Panc1 (cell line): ENCODE measurements at regions not wholly inside any gene's neighbourhood (a gene's known extent, or its start where the extent isn't known, plus 50 kb on each side); places are given as distances from the start of the nearest gene placed in this dataset.
"Not testable (repeated sequence)": the region's sequence is repeated elsewhere in the genome, so short reads cannot be mapped to it uniquely, and the experiment has no call there.

Source experiments
- ATAC-seq: fragments of 200-7000 bp; cut with Tn5 transposase; 2 replicates; pipeline ENCODE4 v1.9.1; 2020; ENCODE audit warnings: mild to moderate bottlenecking, moderate library complexity
- BruUV-seq: library from RNA; stranded (reverse); fragments of 400-500 nt; replicated peaks from 2 replicates; lab custom pipeline; 2021; lab: Mats Ljungman, UMichigan
- CTCF ChIA-PET: fragments of 300-600 bp; sonication (Branson Sonifier 250); formaldehyde crosslinking; loops from one replicate; lab custom pipeline; 2022; ENCODE audit warnings: antibody characterized with exemption; lab: Charles Lee
- POLR2A ChIA-PET: fragments of 300-600 bp; sonication (Branson Sonifier 250); formaldehyde crosslinking; loops from one replicate; lab custom pipeline; 2022; ENCODE audit warnings: antibody characterized with exemption; lab: Charles Lee
- DNase-seq: peaks from one replicate; pipeline ENCODE4 v3.0.0-alpha.2; 2010; ENCODE audit warnings: low read depth, low spot score
- H3K27ac ChIP-seq: 2 replicates; pipeline ENCODE4 v1.5.1; 2011; ENCODE audit warnings: mild to moderate bottlenecking, low read length, inconsistent platforms
- H3K27me3 ChIP-seq: fragments of 200-500 bp; sonication (Bioruptor generic); 2 replicates; pipeline ENCODE4 v1.6.0; 2014; ENCODE audit warnings: low read length, inconsistent platforms; ENCODE audit not compliant: control insufficient read depth, insufficient read depth
- H3K36me3 ChIP-seq: fragments of 200-500 bp; sonication (Bioruptor generic); 2 replicates; pipeline ENCODE4 v1.5.1; 2014; ENCODE audit warnings: inconsistent platforms, mild to moderate bottlenecking, low read length, moderate library complexity; ENCODE audit not compliant: control insufficient read depth, insufficient read depth
- H3K4me1 ChIP-seq: 2 replicates; pipeline ENCODE4 v1.5.1; 2011; ENCODE audit warnings: inconsistent platforms, mild to moderate bottlenecking, low read length, moderate library complexity; ENCODE audit not compliant: control insufficient read depth, insufficient read depth
- H3K4me3 ChIP-seq, 2 experiments: 2 replicates each; pipeline ENCODE4 v1.5.1; 2011 to 2012; ENCODE audit warnings: low read depth in 2 of 2, low read length in 2 of 2, mild to moderate bottlenecking in 2 of 2, inconsistent platforms in 1 of 2, moderate library complexity in 1 of 2
- H3K9me3 ChIP-seq: fragments of 200-500 bp; sonication (Bioruptor generic); 2 replicates; pipeline ENCODE4 v1.5.1; 2014; ENCODE audit warnings: low read depth, mild to moderate bottlenecking, inconsistent platforms, low read length, moderate library complexity; ENCODE audit not compliant: control insufficient read depth, insufficient read depth
- POLR2AphosphoS5 ChIP-seq: IDR thresholded peaks from 2 replicates; pipeline ENCODE4 v1.6.1; 2012; ENCODE audit warnings: mild to moderate bottlenecking, low read depth, low read length, moderate library complexity
- SIN3A ChIP-seq: IDR thresholded peaks from 2 replicates; pipeline ENCODE4 v1.6.1; 2012; ENCODE audit warnings: low read depth, mild to moderate bottlenecking, low read length, moderate library complexity, borderline replicate concordance; ENCODE audit not compliant: insufficient read depth
- TCF7L2 ChIP-seq: IDR thresholded peaks from 2 replicates; pipeline ENCODE4 v1.6.1; 2011; ENCODE audit warnings: mild to moderate bottlenecking, low read depth, low read length, inconsistent platforms
- in situ Hi-C: cut with HindIII; loops from 2 replicates; pipeline ENCODE4 v1.10.0; 2016; ENCODE audit warnings: low sequenced_read_pairs, low pct_unique_long_range_greater_than_20kb
- intact Hi-C: fragments of 100-400 bp; cut with micrococcal nuclease; formaldehyde crosslinking; loops from one replicate; pipeline ENCODE4 v1.10.0; 2022; ENCODE audit not compliant: unreplicated experiment
- TF ChIP-seq, protein P1 (sequence below): fragments of 450-650 bp; IDR thresholded peaks from 2 replicates; pipeline ENCODE4 v1.5.1; 2017; ENCODE audit warnings: mild to moderate bottlenecking
- TF ChIP-seq, protein P2 (sequence below), 2 experiments: IDR thresholded peaks; 2 replicates each; pipeline ENCODE4 v1.6.1; 2011 to 2012; ENCODE audit warnings: low read depth in 2 of 2, control low read depth in 1 of 2, low read length in 1 of 2, mild to moderate bottlenecking in 1 of 2, moderate library complexity in 1 of 2; ENCODE audit not compliant: insufficient read depth in 1 of 2

- ATAC-seq, CTCF ChIA-PET, in situ Hi-C loops: not testable (repeated sequence)
Measured at GRCh38 chr17:34089042-34089441, 166.0 kb upstream of the CCL2 start.

DNA sequence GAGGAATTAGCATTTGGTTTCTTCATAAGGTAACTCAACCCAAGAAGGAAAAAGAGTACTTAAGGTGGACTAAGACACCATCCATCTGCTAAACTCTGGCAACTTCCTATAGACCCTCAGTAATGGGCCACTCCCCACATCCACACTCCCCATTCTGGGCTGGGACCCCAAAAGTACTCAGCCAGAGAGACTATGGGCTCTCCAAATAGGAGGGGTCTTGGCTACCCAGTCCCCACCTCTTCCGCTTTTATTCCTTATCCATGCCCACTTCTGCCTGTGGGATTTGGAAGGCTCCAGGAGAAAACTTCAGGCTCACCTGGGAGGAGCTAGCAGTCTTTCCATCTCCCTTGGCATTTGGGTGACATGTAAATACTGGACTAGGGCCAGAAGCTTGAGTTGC is 164.5 kb upstream of the CCL2 start:
- no TSS peak for BruUV-seq
- intact Hi-C loops (no loop called here), in situ Hi-C loops (no loop called here)
- H3K27ac ChIP-seq: no peak overlapping the region
- ATAC-seq: no peak
- H3K4me3 ChIP-seq: no peak overlapping the region
- no peaks in the 10 kb centered on the region for H3K9me3 ChIP-seq
- DNase-seq: no peak
- POLR2A ChIA-PET: no interaction called here
- CTCF ChIA-PET: no interaction called here
- TF ChIP-seq, protein P1, sequence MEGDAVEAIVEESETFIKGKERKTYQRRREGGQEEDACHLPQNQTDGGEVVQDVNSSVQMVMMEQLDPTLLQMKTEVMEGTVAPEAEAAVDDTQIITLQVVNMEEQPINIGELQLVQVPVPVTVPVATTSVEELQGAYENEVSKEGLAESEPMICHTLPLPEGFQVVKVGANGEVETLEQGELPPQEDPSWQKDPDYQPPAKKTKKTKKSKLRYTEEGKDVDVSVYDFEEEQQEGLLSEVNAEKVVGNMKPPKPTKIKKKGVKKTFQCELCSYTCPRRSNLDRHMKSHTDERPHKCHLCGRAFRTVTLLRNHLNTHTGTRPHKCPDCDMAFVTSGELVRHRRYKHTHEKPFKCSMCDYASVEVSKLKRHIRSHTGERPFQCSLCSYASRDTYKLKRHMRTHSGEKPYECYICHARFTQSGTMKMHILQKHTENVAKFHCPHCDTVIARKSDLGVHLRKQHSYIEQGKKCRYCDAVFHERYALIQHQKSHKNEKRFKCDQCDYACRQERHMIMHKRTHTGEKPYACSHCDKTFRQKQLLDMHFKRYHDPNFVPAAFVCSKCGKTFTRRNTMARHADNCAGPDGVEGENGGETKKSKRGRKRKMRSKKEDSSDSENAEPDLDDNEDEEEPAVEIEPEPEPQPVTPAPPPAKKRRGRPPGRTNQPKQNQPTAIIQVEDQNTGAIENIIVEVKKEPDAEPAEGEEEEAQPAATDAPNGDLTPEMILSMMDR: no peak
- TF ChIP-seq TCF7L2: no peak
- 0 out of 2 replicates have a peak, but pooled peaks cover 2% of the 10 kb centered on the region for H3K27me3 ChIP-seq
- H3K36me3 ChIP-seq: no peaks in the 10 kb centered on the region
- no peaks in the 10 kb centered on the region for H3K4me1 ChIP-seq

More at GRCh38 chr17:34089042-34089441, 166.0 kb upstream of the CCL2 start:
- intact Hi-C loops, H3K4me1 ChIP-seq, H3K9me3 ChIP-seq, H3K27ac ChIP-seq, DNase-seq, BruUV-seq, H3K27me3 ChIP-seq, H3K36me3 ChIP-seq, POLR2A ChIA-PET, H3K4me3 ChIP-seq: not testable (repeated sequence)
- TF ChIP-seq, protein P2, sequence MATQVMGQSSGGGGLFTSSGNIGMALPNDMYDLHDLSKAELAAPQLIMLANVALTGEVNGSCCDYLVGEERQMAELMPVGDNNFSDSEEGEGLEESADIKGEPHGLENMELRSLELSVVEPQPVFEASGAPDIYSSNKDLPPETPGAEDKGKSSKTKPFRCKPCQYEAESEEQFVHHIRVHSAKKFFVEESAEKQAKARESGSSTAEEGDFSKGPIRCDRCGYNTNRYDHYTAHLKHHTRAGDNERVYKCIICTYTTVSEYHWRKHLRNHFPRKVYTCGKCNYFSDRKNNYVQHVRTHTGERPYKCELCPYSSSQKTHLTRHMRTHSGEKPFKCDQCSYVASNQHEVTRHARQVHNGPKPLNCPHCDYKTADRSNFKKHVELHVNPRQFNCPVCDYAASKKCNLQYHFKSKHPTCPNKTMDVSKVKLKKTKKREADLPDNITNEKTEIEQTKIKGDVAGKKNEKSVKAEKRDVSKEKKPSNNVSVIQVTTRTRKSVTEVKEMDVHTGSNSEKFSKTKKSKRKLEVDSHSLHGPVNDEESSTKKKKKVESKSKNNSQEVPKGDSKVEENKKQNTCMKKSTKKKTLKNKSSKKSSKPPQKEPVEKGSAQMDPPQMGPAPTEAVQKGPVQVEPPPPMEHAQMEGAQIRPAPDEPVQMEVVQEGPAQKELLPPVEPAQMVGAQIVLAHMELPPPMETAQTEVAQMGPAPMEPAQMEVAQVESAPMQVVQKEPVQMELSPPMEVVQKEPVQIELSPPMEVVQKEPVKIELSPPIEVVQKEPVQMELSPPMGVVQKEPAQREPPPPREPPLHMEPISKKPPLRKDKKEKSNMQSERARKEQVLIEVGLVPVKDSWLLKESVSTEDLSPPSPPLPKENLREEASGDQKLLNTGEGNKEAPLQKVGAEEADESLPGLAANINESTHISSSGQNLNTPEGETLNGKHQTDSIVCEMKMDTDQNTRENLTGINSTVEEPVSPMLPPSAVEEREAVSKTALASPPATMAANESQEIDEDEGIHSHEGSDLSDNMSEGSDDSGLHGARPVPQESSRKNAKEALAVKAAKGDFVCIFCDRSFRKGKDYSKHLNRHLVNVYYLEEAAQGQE (IDR thresholded peaks at IDR 0.05; ENCODE audit: insufficient read depth in 1 of 2, low read depth in 2 of 2, low read length in 1 of 2): peak in 1 of 2 experiments; percentile 76; a peak in 2 of 4 replicates

- Histone ChIP-seq H3K4me1 (no peaks in the 10 kb centered on the region), H3K9me3 (no peaks in the 10 kb centered on the region), H3K4me3 (no peak overlapping the region), H3K27me3 (0 out of 2 replicates have a peak, but pooled peaks cover 2% of the 10 kb centered on the region), H3K36me3 (no peaks in the 10 kb centered on the region), H3K27ac (no peak overlapping the region)
- intact Hi-C loops (no loop called here), in situ Hi-C loops (no loop called here)
- ChIA-PET CTCF (interaction anchor here (0.6 kb wide), 1 partner anchor 930 kb away, joined by 4 read pairs; no protein-coding TSS in a partner anchor), POLR2A (no interaction called here)
- DNase-seq: no peak
- no peak for ATAC-seq
- no TSS peak for BruUV-seq
- TF ChIP-seq POLR2AphosphoS5 (no peak), TCF7L2 (no peak), SIN3A (no peak)
- TF ChIP-seq, protein P1: no peak
- TF ChIP-seq, protein P2 (IDR thresholded peaks at IDR 0.05; ENCODE audit: insufficient read depth in 1 of 2, low read depth in 2 of 2, low read length in 1 of 2): no peak
Measured at GRCh38 chr17:34091975-34092374, 163.1 kb upstream of the CCL2 start.
